ENCODE measurements at regions not wholly inside any gene's neighbourhood (a gene's known extent, or its start where the extent isn't known, plus 50 kb on each side); places are given as distances from the start of the nearest gene placed in this dataset.

- no peak overlapping the region for H3K4me3 ChIP-seq (ENCODE audit: low read length)
- no peak for DNase-seq (ENCODE audit: low read depth)
- no peak for TF ChIP-seq CTCF (IDR thresholded peaks at IDR 0.05; ENCODE audit: insufficient read depth, low read depth, low read length, missing control alignments)
Observed at GRCh38 chr2:120418174-120418787, 72.3 kb downstream of the INHBB start.

- DNase-seq (ENCODE audit: low read depth) = no peak
- no peak overlapping the region for H3K4me3 ChIP-seq (ENCODE audit: low read length)
- TF ChIP-seq CTCF (IDR thresholded peaks at IDR 0.05; ENCODE audit: insufficient read depth, low read depth, low read length, missing control alignments) = no peak
Observed at GRCh38 chr2:120419073-120419472, 73.1 kb downstream of the INHBB start.

DNA sequence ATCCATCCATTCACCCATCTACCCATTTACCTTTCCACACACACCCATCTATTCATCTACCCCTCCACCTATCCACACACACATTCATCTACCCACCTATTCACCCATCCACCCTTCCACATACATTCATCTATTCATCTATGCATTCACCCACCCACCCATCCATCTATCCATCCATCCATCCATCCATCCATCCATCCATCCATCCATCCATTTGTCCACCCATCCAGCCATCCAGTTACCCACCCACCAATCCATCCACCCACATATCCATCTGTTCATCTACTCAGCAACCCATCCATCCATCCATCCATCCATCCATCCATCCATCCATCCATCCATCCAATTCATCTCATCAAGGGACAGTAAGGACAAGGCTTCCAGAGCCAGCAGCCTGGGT is 74.0 kb downstream of the INHBB start:
- no peak for DNase-seq (ENCODE audit: low read depth)
- TF ChIP-seq CTCF (IDR thresholded peaks at IDR 0.05; ENCODE audit: insufficient read depth, low read depth, low read length, missing control alignments) = no peak
- no peak overlapping the region for H3K4me3 ChIP-seq (ENCODE audit: low read length)

- no peak for DNase-seq (ENCODE audit: low read depth)
- TF ChIP-seq CTCF (IDR thresholded peaks at IDR 0.05; ENCODE audit: insufficient read depth, low read depth, low read length, missing control alignments) = no peak
- H3K4me3 ChIP-seq (ENCODE audit: low read length) = no peak overlapping the region
Observed at GRCh38 chr2:120421126-120421829, 75.3 kb downstream of the INHBB start.

- H3K4me3 ChIP-seq (ENCODE audit: low read length) = no peak overlapping the region
- DNase-seq (ENCODE audit: low read depth) = no peak
- no peak for TF ChIP-seq CTCF (IDR thresholded peaks at IDR 0.05; ENCODE audit: insufficient read depth, low read depth, low read length, missing control alignments)
Observed at GRCh38 chr2:120421830-120422175, 75.9 kb downstream of the INHBB start.

DNA sequence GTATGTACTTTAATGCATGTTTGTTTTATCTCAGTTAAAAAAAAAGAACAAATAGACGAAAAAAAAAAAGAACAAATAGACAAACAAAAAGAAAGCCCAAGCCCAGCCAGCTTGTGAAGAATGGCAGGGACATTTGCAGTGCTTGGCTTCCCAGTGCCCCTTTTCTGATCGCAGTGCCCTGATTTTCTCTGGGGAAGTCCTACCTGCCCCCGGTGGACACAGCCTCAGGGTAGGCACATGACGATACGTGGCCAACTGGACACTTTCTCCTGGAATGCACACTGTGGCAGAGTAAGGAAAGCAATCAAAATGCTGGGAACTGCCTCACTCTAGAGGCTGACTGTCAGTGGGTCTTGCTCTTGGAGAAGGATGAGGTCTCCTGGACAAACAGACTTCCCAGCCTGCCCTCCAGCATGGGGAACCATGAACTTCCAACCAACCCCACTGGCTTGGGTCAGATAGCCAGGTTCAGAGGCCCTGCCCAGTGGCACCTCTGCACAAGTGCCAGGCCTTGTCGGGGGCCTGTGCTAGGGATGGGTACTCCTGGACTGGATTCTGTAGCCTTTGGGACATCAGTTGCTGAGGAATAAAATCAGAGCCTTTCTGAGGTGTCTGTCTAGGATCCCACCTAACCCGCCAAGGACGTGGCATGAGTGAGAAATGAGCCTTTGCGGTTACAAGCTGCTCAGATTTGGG is 76.7 kb downstream of the INHBB start:
- TF ChIP-seq CTCF (IDR thresholded peaks at IDR 0.05; ENCODE audit: insufficient read depth, low read depth, low read length, missing control alignments) = no peak
- H3K4me3 ChIP-seq (ENCODE audit: low read length) = no peak overlapping the region
- DNase-seq (ENCODE audit: low read depth) = no peak
